Kidney (tissue), 13 donors: ENCODE measurements at regions not wholly inside any gene's neighbourhood (a gene's known extent, or its start where the extent isn't known, plus 50 kb on each side); places are given as distances from the start of the nearest gene placed in this dataset.

Experiments used
- DNase-seq, 5 donors: peaks; one replicate each; pipeline ENCODE4 v3.0.0-alpha.2; 2013 to 2020
- FAIRE-seq: peaks from 2 replicates; lab custom pipeline; 2012; peaks lifted over from hg19 to GRCh38; lab: Jason Lieb, UNC
- H3K27ac ChIP-seq, 2 donors: one replicate each; pipeline ENCODE4 v1.7.0; 2013; ENCODE audit warnings: low read depth in 2 of 2, low read length in 2 of 2, inconsistent platforms in 1 of 2
- H3K27me3 ChIP-seq: one replicate; pipeline ENCODE4 v1.7.1; 2013; ENCODE audit warnings: low read length, inconsistent platforms; ENCODE audit not compliant: control insufficient read depth, insufficient read depth
- H3K36me3 ChIP-seq, 3 donors: one replicate each; pipeline versions ENCODE4 v1.7.0 to v1.7.1; 2013; ENCODE audit warnings: low read length in 3 of 3, control low read depth in 1 of 3, inconsistent platforms in 1 of 3; ENCODE audit not compliant: insufficient read depth in 3 of 3, control insufficient read depth in 2 of 3
- H3K4me1 ChIP-seq, 3 donors: one replicate each; pipeline versions ENCODE4 v1.7.0 to v1.7.1; 2013; ENCODE audit warnings: low read length in 3 of 3, inconsistent platforms in 1 of 3, low read depth in 1 of 3; ENCODE audit not compliant: control insufficient read depth in 2 of 3, insufficient read depth in 2 of 3
- H3K4me3 ChIP-seq, 3 donors: one replicate each; pipeline versions ENCODE4 v1.7.0 to v1.8.1; 2013; ENCODE audit warnings: low read length in 3 of 3, control low read depth in 1 of 3, inconsistent platforms in 1 of 3
- H3K9ac ChIP-seq, 3 donors: one replicate each; pipeline versions ENCODE4 v1.7.0 to v1.7.1; 2013; ENCODE audit warnings: low read length in 3 of 3, control low read depth in 1 of 3, inconsistent platforms in 1 of 3
- H3K9me3 ChIP-seq, 3 donors: one replicate each; pipeline versions ENCODE4 v1.7.0 to v1.7.1; 2013; ENCODE audit warnings: low read length in 3 of 3, control low read depth in 1 of 3, inconsistent platforms in 1 of 3; ENCODE audit not compliant: control insufficient read depth in 2 of 3, insufficient read depth in 1 of 3
- CTCF ChIP-seq: IDR thresholded peaks from 3 replicates; pipeline ENCODE4 v1.5.1; 2012; ENCODE audit warnings: mild to moderate bottlenecking, moderate library complexity, borderline replicate concordance; ENCODE audit not compliant: insufficient read depth; ENCODE audit errors: extremely low read depth
- intact Hi-C: fragments of 100-400 bp; cut with DNase I; formaldehyde crosslinking; loops from one replicate; pipeline ENCODE4 v1.11.1; 2022
- donor health status: control.
- donor health status: control.
- donor health status: control.
- donor health status: control.
- donor health status: control.
- donor health status: DM: yes; HTN: yes; CAD: no.
- donor health status: Normal renal cell carcinoma (clear cell type).

GRCh38 chr15:51156957-51157356 is 62.3 kb upstream of the TNFAIP8L3 start:
- Histone ChIP-seq H3K9me3 (no peaks in the 10 kb centered on the region), H3K27me3 (no peaks in the 10 kb centered on the region), H3K9ac (no peak overlapping the region), H3K4me3 (no peak overlapping the region), H3K36me3 (no peaks in the 10 kb centered on the region), H3K4me1 (no peaks in the 10 kb centered on the region), H3K27ac (no peak overlapping the region)
- DNase-seq (no peak), FAIRE-seq (no peak)
- intact Hi-C loops, result no loop called here
- no peak for TF ChIP-seq CTCF

GRCh38 chr15:51155891-51156290 is 61.2 kb upstream of the TNFAIP8L3 start:
- no peak overlapping the region for H3K4me3 ChIP-seq
- H3K9me3 ChIP-seq, result no peaks in the 10 kb centered on the region
- H3K9ac ChIP-seq, result no peak overlapping the region
- H3K4me1 ChIP-seq, result no peaks in the 10 kb centered on the region
- DNase-seq (peak in 3 of 5 donors; percentile 49 to 65 (median 63)), FAIRE-seq (no peak)
- intact Hi-C loops, result no loop called here
- H3K27me3 ChIP-seq, result no peaks in the 10 kb centered on the region
- H3K27ac ChIP-seq, result no peak overlapping the region
- no peaks in the 10 kb centered on the region for H3K36me3 ChIP-seq
- TF ChIP-seq CTCF, result no peak

GRCh38 chr15:51155016-51155580 is 60.4 kb upstream of the TNFAIP8L3 start:
- H3K27me3 ChIP-seq, result no peaks in the 10 kb centered on the region
- DNase-seq, result no peak
- H3K4me1 ChIP-seq, result no peaks in the 10 kb centered on the region
- no peak for FAIRE-seq
- H3K36me3 ChIP-seq, result no peaks in the 10 kb centered on the region
- no peak overlapping the region for H3K9ac ChIP-seq
- intact Hi-C loops, result no loop called here
- no peak for TF ChIP-seq CTCF
- no peaks in the 10 kb centered on the region for H3K9me3 ChIP-seq
- H3K27ac ChIP-seq, result no peak overlapping the region
- H3K4me3 ChIP-seq, result no peak overlapping the region
